Right hindlimb (tissue), 1 donor: ENCODE measurements at regions not wholly inside any gene's neighbourhood (a gene's known extent, or its start where the extent isn't known, plus 50 kb on each side); places are given as distances from the start of the nearest gene placed in this dataset.
A peak's percentile ranks its signal among the peaks of the same experiment; 100 is the strongest.

Experiments used
- DNase-seq: peaks from one replicate; pipeline ENCODE4 v3.0.0-alpha.2; 2018

- DNase-seq, result no peak
Observed at GRCh38 chr5:135721548-135722090, 112.8 kb upstream of the SLC25A48 start.

- DNase-seq, result no peak
Observed at GRCh38 chr5:135720191-135720590, 114.3 kb upstream of the SLC25A48 start.

GRCh38 chr5:135719428-135720063 is 114.9 kb upstream of the SLC25A48 start:
- no peak for DNase-seq

GRCh38 chr5:135718651-135719050 is 115.8 kb upstream of the SLC25A48 start:
- no peak for DNase-seq

- DNase-seq, result no peak
Observed at GRCh38 chr5:135718151-135718550, 116.3 kb upstream of the SLC25A48 start.

- no peak for DNase-seq
Observed at GRCh38 chr5:135715267-135716055, 119.0 kb upstream of the SLC25A48 start.

GRCh38 chr5:135714126-135714894 is 120.2 kb upstream of the SLC25A48 start:
- peak; percentile 61 for DNase-seq

- no peak for DNase-seq
Observed at GRCh38 chr5:135713161-135713915, 121.1 kb upstream of the SLC25A48 start.

- no peak for DNase-seq
Observed at GRCh38 chr5:135711911-135712310, 122.6 kb upstream of the SLC25A48 start.

GRCh38 chr5:135710045-135710675 is 124.3 kb upstream of the SLC25A48 start:
- peak; percentile 44 for DNase-seq

- no peak for DNase-seq
Observed at GRCh38 chr5:135709208-135709575, 125.3 kb upstream of the SLC25A48 start.

GRCh38 chr5:135708481-135709207 is 125.8 kb upstream of the SLC25A48 start:
- DNase-seq, result no peak

GRCh38 chr5:135707302-135707701 is 127.2 kb upstream of the SLC25A48 start:
- DNase-seq, result no peak

- DNase-seq, result no peak
Observed at GRCh38 chr5:135706893-135707292, 127.6 kb upstream of the SLC25A48 start.

- DNase-seq, result no peak
Observed at GRCh38 chr5:135706474-135706873, 127.7 kb upstream of the CXCL14 start.

- no peak for DNase-seq
Observed at GRCh38 chr5:135705941-135706466, 127.2 kb upstream of the CXCL14 start.

- no peak for DNase-seq
Observed at GRCh38 chr5:135705141-135705631, 126.4 kb upstream of the CXCL14 start.

GRCh38 chr5:135704616-135705015 is 125.8 kb upstream of the CXCL14 start:
- DNase-seq, result no peak

- no peak for DNase-seq
Observed at GRCh38 chr5:135703016-135703550, 124.3 kb upstream of the CXCL14 start.

GRCh38 chr5:135702191-135702590 is 123.4 kb upstream of the CXCL14 start:
- no peak for DNase-seq

- DNase-seq, result no peak
Observed at GRCh38 chr5:135700731-135701130, 121.9 kb upstream of the CXCL14 start.
